GM12878 (cell line): ENCODE measurements at regions not wholly inside any gene's neighbourhood (a gene's known extent, or its start where the extent isn't known, plus 50 kb on each side); places are given as distances from the start of the nearest gene placed in this dataset.

ENCODE experiments used
- CTCF ChIP-seq, 3 experiments: IDR thresholded peaks in 2 of 3; conservative IDR thresholded peaks in 1 of 3; 2 replicates each; pipeline ENCODE4 v1.5.1; 2011; ENCODE audit warnings: low read depth in 3 of 3, low read length in 3 of 3, mild to moderate bottlenecking in 3 of 3, control low read depth in 2 of 3, moderate library complexity in 2 of 3, inconsistent platforms in 1 of 3, mixed read lengths in 1 of 3; ENCODE audit not compliant: control insufficient read depth in 2 of 3, insufficient read depth in 1 of 3; ENCODE audit errors: extremely low read depth in 1 of 3
- EP300 ChIP-seq, 2 experiments: fragments of 150-350 bp in 1 of 2; IDR thresholded peaks; 2 replicates each; pipeline ENCODE4 v1.6.1; 2011 to 2012; ENCODE audit warnings: low read depth in 2 of 2, low read length in 2 of 2, borderline replicate concordance in 1 of 2, improper control_type of control experiment in 1 of 2, inconsistent platforms in 1 of 2; ENCODE audit not compliant: control insufficient read depth in 1 of 2
- HDAC6 ChIP-seq: fragments of 200-600 bp; sonication (generic); IDR thresholded peaks from one replicate; pipeline ENCODE4 v1.8.0; 2017; ENCODE audit warnings: antibody characterized with exemption; ENCODE audit not compliant: unreplicated experiment
- POLR2A ChIP-seq: IDR thresholded peaks from 2 replicates; pipeline ENCODE4 v1.6.1; 2011; ENCODE audit warnings: low read depth, mild to moderate bottlenecking, low read length
- POLR2AphosphoS5 ChIP-seq: IDR thresholded peaks from 2 replicates; pipeline ENCODE4 v1.6.1; 2011; ENCODE audit warnings: mild to moderate bottlenecking, low read length, inconsistent platforms
- RAD21 ChIP-seq: IDR thresholded peaks from 2 replicates; pipeline ENCODE4 v1.6.1; 2011; ENCODE audit warnings: mild to moderate bottlenecking, low read depth, low read length, moderate library complexity; ENCODE audit not compliant: insufficient read depth
- RAD51 ChIP-seq: fragments of 450-650 bp; IDR thresholded peaks from 2 replicates; pipeline ENCODE4 v1.6.1; 2016; ENCODE audit warnings: moderate library complexity, mild to moderate bottlenecking, inconsistent platforms
- REST ChIP-seq: IDR thresholded peaks from 2 replicates; pipeline ENCODE4 v1.6.1; 2012; ENCODE audit warnings: mild to moderate bottlenecking, low read depth, low read length
- RFX5 ChIP-seq: IDR thresholded peaks from 2 replicates; pipeline ENCODE4 v1.6.1; 2011; ENCODE audit warnings: low read depth, low read length, improper control_type of control experiment
- SMC3 ChIP-seq: IDR thresholded peaks from 2 replicates; pipeline ENCODE4 v1.6.1; 2011; ENCODE audit warnings: low read length, improper control_type of control experiment, borderline replicate concordance
- USF2 ChIP-seq: IDR thresholded peaks from 2 replicates; pipeline ENCODE4 v1.6.1; 2011; ENCODE audit warnings: low read depth, low read length, improper control_type of control experiment, borderline replicate concordance
- YBX1 ChIP-seq: fragments of 450-650 bp; IDR thresholded peaks from 2 replicates; pipeline ENCODE4 v1.6.1; 2016; ENCODE audit warnings: antibody characterized with exemption
- ZBTB40 ChIP-seq: fragments of 450-650 bp; IDR thresholded peaks from 2 replicates; pipeline ENCODE4 v1.6.1; 2016; ENCODE audit warnings: mild to moderate bottlenecking, moderate library complexity, borderline replicate concordance

- TF ChIP-seq ZBTB40 (no peak), YBX1 (no peak), CTCF (IDR thresholded peaks at IDR 0.05 in 2 of 3, conservative IDR thresholded peaks at IDR 0.05 in 1 of 3; ENCODE audit: control insufficient read depth in 2 of 3, extremely low read depth in 1 of 3, insufficient read depth in 1 of 3, low read depth in 3 of 3, low read length in 3 of 3) (no peak), HDAC6 (no peak), RAD51 (no peak), EP300 (IDR thresholded peaks at IDR 0.05; ENCODE audit: borderline replicate concordance in 1 of 2, control insufficient read depth in 1 of 2, low read depth in 2 of 2, low read length in 2 of 2) (no peak), REST (no peak), RAD21 (no peak), SMC3 (no peak), USF2 (no peak), POLR2AphosphoS5 (no peak), POLR2A (no peak), RFX5 (no peak)
Measured at GRCh38 chr16:55147396-55147795, 176.6 kb upstream of the IRX6 start.
